Activated CD4-positive, alpha-beta memory T cell treated with anti-CD3 and anti-CD28 coated beads, Interleukin-2, amount 10 ng/mL, durations not matched to agents 7 days and 5 days (primary cell): ENCODE measurements at regions not wholly inside any gene's neighbourhood (a gene's known extent, or its start where the extent isn't known, plus 50 kb on each side); places are given as distances from the start of the nearest gene placed in this dataset.

ENCODE experiments used
- CTCF ChIA-PET: fragments of 350-600 bp; sonication (Branson Sonifier 250); formaldehyde crosslinking; loops from one replicate; lab custom pipeline; 2021; ENCODE audit warnings: antibody characterized with exemption, inconsistent platforms; lab: Charles Lee
- POLR2A ChIA-PET: fragments of 350-600 bp; sonication (Branson Sonifier 250); formaldehyde crosslinking; loops from one replicate; lab custom pipeline; 2021; ENCODE audit warnings: antibody characterized with exemption; lab: Charles Lee
- DNase-seq: peaks from one replicate; pipeline ENCODE4 v3.0.0-alpha.2; 2020
- H3K27ac Mint-ChIP-seq: one replicate; pipeline ENCODE4 v1.8.0; 2021; ENCODE audit warnings: mild to moderate bottlenecking, mixed read lengths
- H3K27me3 Mint-ChIP-seq: one replicate; pipeline ENCODE4 v1.8.0; 2021; ENCODE audit warnings: mixed read lengths
- H3K36me3 Mint-ChIP-seq: one replicate; pipeline ENCODE4 v1.8.0; 2021; ENCODE audit warnings: low read depth, mixed read lengths
- H3K4me1 Mint-ChIP-seq: one replicate; pipeline ENCODE4 v1.8.0; 2021; ENCODE audit warnings: mixed read lengths
- H3K4me3 Mint-ChIP-seq: one replicate; pipeline ENCODE4 v1.8.0; 2021; ENCODE audit warnings: mild to moderate bottlenecking, mixed read lengths
- H3K9me3 Mint-ChIP-seq: one replicate; pipeline ENCODE4 v1.8.0; 2021; ENCODE audit warnings: mixed read lengths

DNA sequence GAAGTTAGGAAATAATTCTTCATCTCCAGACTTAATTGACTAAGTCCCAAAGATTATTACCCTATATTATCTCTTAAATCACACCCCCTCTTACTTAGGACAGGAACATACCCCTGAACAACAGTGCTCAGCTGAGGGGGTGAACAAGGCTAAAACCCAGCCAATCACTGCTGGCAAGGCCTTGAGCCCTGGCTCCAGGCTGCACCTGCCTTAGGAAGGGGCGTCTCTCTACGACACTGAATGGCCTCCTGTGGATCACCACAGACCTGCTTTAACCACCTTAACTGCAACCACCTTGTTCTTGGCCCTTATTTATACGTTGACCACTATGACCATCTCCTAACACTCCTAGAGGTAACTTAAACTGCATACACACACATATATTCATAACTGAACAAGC, 267.4 kb upstream of the THBS1 start:
- DNase-seq: no peak
- Mint-ChIP-seq H3K4me1 (no peaks in the 10 kb centered on the region), H3K9me3 (no peaks in the 10 kb centered on the region), H3K36me3 (no peaks in the 10 kb centered on the region), H3K4me3 (no peak overlapping the region), H3K27ac (no peak overlapping the region), H3K27me3 (peaks cover 15% of the 10 kb centered on the region)
- CTCF ChIA-PET: no interaction called here
- POLR2A ChIA-PET: no interaction called here

DNA sequence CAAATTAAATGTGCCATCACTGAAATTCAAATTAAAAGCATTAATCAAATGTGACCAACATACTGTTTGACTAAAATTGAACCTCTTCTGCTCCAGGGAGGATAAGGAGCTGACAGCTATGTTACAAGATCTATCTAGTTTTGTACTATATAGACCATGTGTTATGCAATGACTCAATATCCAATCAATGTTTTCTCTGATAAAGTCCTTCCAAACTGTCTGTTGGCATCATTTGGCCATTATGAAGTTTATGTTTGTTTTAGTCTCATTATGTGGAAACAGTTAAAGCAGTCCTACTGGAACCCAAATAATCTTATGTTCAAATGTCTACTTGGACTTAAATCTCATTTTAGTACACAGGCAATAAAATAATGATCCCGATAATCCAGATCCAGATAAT, 267.0 kb upstream of the THBS1 start:
- H3K27me3 Mint-ChIP-seq: peaks cover 15% of the 10 kb centered on the region
- no peak for DNase-seq
- POLR2A ChIA-PET: no interaction called here
- H3K9me3 Mint-ChIP-seq: no peaks in the 10 kb centered on the region
- no peaks in the 10 kb centered on the region for H3K4me1 Mint-ChIP-seq
- no peak overlapping the region for H3K4me3 Mint-ChIP-seq
- H3K36me3 Mint-ChIP-seq: no peaks in the 10 kb centered on the region
- no peak overlapping the region for H3K27ac Mint-ChIP-seq
- CTCF ChIA-PET: no interaction called here

DNA sequence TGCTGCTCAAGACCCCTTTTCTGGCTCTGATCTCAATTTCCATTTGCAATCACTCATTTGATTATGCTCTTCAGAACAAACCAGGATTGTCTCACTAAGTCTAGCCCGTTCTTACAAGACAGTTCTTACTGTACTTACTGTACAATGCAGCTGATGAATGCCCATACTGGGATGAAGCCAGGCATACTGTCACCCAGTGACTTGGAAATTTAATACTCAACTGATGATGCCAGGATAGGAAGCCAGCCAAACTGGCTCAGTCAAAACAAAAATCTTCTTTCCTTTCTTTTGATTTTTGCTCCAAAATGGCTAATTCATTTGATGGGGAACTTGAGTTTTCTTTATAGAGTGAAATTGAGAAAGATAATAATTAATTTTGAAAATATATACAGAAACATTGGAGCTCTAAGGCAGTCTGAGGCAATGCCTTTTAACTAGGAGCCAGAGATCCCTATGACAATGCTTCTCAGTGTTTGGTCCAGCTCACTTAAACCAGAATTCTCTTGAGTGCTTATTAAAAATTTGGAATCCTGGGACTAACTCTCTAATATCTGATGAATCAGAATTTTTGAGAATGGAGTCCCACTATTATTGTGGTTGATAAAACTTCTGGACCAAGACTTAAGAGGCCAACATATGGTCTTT, 265.6 kb upstream of the THBS1 start:
- DNase-seq: no peak
- Mint-ChIP-seq H3K9me3 (no peaks in the 10 kb centered on the region), H3K36me3 (no peaks in the 10 kb centered on the region), H3K4me1 (no peaks in the 10 kb centered on the region), H3K27ac (no peak overlapping the region), H3K27me3 (peaks cover 15% of the 10 kb centered on the region), H3K4me3 (no peak overlapping the region)
- ChIA-PET CTCF (interaction anchor here (0.5 kb wide), 1 partner anchor 242 kb away, joined by 3 read pairs; no protein-coding TSS in a partner anchor), POLR2A (no interaction called here)

DNA sequence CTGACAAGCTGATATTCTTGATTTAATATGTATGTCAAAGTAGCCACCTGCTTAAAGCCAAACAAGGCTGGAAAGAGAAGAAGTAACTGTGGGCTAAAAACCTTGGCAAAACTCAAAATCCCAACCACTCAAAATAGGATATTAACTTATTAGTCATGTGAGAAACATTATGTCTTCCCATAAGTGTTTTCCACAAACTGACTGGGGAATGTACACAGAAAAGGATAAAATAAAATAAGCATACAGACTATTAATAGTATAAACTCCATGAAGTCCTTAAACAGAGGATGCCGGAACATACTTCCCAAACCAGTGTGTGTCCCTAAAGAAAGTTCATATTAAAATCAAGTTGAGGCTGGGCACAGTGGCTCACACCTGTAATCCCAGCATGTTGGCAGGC, 263.7 kb upstream of the THBS1 start:
- peaks cover 3% of the 10 kb centered on the region for H3K9me3 Mint-ChIP-seq
- no peak for DNase-seq
- H3K36me3 Mint-ChIP-seq: no peaks in the 10 kb centered on the region
- CTCF ChIA-PET: no interaction called here
- H3K4me3 Mint-ChIP-seq: no peak overlapping the region
- POLR2A ChIA-PET: no interaction called here
- H3K27me3 Mint-ChIP-seq: peaks cover 19% of the 10 kb centered on the region
- H3K27ac Mint-ChIP-seq: no peak overlapping the region
- H3K4me1 Mint-ChIP-seq: no peaks in the 10 kb centered on the region

DNA sequence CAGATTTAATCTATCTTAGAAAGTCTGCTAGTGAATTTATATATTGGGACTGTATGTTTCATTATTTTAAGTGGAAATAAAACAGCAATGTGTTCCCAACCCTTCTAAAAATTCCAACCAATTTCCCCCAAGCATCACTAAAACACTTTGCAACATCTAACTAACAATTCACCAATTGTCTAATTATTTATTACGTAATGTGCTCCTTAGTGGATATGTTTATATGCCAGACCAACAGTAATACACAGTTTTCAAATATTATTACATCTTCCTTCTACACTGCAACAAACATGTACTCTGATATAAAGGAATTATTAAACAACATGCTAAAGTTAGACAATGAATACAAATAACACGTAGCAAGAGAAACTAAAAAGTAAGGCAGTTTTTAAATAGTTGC, 262.6 kb upstream of the THBS1 start:
- CTCF ChIA-PET: no interaction called here

DNA sequence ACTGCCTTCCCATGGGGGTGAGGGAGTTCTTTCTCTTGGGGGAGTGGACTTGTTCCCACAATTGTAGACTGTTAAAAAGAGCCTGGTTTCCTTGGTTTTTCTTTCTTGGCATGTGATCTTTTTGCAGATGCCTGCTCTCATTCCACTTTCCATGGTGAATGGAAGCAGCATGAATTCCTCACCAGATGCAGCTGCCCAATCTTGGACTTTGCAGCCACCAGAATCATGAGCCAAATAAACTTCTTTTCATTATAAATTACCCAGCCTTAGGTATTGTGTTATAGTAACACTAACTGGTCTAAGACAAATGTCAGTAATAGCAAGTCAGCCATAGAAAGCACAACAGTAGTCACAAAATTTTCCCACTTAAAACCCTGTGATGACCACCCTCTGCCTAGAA, 260.5 kb upstream of the THBS1 start:
- no peak for DNase-seq
- CTCF ChIA-PET: no interaction called here
- Mint-ChIP-seq H3K9me3 (peaks cover 3% of the 10 kb centered on the region), H3K27me3 (peaks cover 11% of the 10 kb centered on the region), H3K4me1 (no peaks in the 10 kb centered on the region), H3K36me3 (no peaks in the 10 kb centered on the region), H3K27ac (no peak overlapping the region), H3K4me3 (no peak overlapping the region)
- POLR2A ChIA-PET: no interaction called here

More for the DNA sequence above, 262.6 kb upstream of the THBS1 start:
- Mint-ChIP-seq H3K4me1 (no peaks in the 10 kb centered on the region), H3K9me3 (peaks cover 3% of the 10 kb centered on the region), H3K36me3 (no peaks in the 10 kb centered on the region), H3K27me3 (peaks cover 19% of the 10 kb centered on the region), H3K4me3 (no peak overlapping the region), H3K27ac (no peak overlapping the region)
- DNase-seq: no peak
- POLR2A ChIA-PET: no interaction called here

DNA sequence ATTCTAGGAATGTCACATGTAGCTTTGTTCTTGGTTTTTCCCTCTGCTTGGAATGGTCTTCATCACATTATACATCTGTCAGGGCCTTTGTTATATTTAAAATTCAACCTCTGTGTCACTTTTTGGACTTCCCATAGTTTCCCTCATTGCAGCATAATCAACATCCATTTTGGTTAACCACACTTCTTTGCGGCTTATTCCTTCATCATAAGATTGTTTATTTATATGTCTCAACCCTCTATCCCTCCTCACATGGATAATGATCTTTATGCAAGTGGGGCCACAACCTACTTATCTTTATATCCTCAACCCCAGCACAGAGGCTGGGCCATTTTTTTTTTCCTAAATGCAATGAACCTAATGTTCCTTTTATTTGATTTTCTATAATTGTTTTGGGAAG, 260.0 kb upstream of the THBS1 start:
- Mint-ChIP-seq H3K4me3 (no peak overlapping the region), H3K4me1 (no peaks in the 10 kb centered on the region), H3K27ac (no peak overlapping the region), H3K9me3 (peaks cover 3% of the 10 kb centered on the region), H3K36me3 (no peaks in the 10 kb centered on the region), H3K27me3 (peaks cover 16% of the 10 kb centered on the region)
- DNase-seq: no peak
- CTCF ChIA-PET: no interaction called here
- POLR2A ChIA-PET: no interaction called here

DNA sequence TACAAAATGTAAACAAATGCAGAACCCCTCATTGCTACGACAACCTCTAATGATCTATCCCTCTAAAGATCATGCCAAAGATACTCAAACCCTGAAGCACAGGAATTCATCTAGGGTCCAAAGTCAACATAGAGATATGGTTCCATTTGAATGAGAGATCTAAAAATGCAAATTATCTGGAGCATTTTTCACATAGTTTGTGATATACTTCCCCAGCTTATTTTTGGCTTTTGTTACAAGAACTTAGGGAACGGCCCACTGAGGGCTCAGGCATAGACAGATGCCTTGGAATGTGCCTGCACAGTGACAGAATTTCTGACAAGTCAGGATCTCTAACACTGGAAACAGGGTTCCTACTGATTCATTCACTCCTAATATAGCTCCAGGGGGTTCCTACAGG, 258.9 kb upstream of the THBS1 start:
- Mint-ChIP-seq H3K9me3 (peaks cover 3% of the 10 kb centered on the region), H3K4me3 (no peak overlapping the region), H3K36me3 (no peaks in the 10 kb centered on the region), H3K4me1 (no peaks in the 10 kb centered on the region), H3K27me3 (peaks cover 18% of the 10 kb centered on the region), H3K27ac (no peak overlapping the region)
- DNase-seq: no peak
- ChIA-PET CTCF (no interaction called here), POLR2A (no interaction called here)

DNA sequence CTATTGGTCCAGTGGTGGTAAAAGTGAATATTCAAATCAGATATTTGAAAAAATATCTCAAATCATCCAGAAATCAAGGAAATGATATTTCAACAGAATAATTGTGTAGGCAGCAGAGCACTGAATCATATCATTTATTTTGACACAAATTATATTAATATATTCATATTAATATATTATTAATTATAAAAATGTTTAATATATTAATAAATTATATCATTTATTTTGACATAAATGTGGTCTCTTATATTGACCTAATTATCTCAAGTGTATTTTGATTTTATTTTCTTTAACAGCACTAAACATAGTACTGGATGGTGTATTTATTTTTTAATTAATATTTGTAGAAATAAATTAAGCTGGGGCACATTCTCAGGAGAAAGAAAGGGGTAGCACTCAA, 257.7 kb upstream of the THBS1 start:
- Mint-ChIP-seq H3K4me3 (no peak overlapping the region), H3K36me3 (no peaks in the 10 kb centered on the region), H3K4me1 (no peaks in the 10 kb centered on the region), H3K9me3 (peaks cover 3% of the 10 kb centered on the region), H3K27me3 (peaks cover 21% of the 10 kb centered on the region), H3K27ac (no peak overlapping the region)
- no peak for DNase-seq
- ChIA-PET POLR2A (no interaction called here), CTCF (no interaction called here)

DNA sequence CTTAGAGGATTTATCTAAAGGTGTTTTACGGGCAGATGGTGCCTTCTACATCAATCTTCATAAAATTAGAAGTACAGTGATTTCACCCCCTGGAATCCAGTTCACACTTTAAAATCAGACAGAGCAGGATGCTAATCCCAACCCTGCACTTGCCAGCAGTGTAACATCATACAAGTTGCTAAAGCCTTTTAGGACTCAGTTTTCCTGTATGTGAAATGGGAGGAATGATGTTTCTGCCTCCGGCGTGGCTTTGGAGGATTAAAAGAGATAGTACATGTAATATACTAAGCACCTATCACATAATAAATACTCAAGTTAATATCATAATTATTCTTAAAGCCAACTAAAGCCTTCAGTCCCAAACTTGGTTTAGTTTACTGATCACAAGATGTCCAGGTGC, 257.2 kb upstream of the THBS1 start:
- POLR2A ChIA-PET: no interaction called here
- no peak for DNase-seq
- H3K4me1 Mint-ChIP-seq: no peaks in the 10 kb centered on the region
- H3K4me3 Mint-ChIP-seq: no peak overlapping the region
- H3K36me3 Mint-ChIP-seq: no peaks in the 10 kb centered on the region
- CTCF ChIA-PET: no interaction called here
- H3K9me3 Mint-ChIP-seq: peaks cover 3% of the 10 kb centered on the region
- no peak overlapping the region for H3K27ac Mint-ChIP-seq
- peaks cover 18% of the 10 kb centered on the region for H3K27me3 Mint-ChIP-seq

DNA sequence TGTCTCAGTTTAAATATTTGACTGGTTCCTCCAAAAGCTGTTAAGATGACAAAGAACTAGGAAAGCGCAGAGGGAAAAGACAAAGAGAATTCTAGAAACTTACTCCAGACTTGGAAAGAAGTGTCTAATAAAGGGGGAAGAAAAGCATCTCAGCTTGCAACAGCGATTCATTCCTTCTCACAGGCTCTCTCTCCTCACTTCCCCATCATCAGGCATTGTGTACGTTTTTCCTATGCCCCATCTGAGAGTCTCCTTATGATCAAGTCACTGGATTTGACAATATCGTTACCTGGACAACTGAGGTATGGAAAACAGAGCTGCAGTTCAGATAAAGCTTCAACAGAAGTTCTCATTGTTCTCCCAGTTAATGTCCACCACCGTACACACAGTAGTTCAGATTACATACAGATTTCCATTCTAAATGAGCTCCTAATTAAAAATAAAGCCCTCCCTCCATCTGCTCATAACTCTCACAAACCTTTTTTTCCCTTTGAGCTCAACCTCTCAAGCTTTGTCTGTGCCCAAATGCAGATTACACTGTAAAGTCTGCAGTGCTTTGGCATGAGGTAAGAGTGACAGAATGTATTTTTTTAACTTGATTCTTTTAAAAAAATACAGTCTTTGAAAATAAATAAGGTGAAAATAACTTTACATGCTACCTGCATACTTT, 254.4 kb upstream of the THBS1 start:
- ChIA-PET CTCF (no interaction called here), POLR2A (no interaction called here)
- Mint-ChIP-seq H3K36me3 (no peaks in the 10 kb centered on the region), H3K4me1 (no peaks in the 10 kb centered on the region), H3K9me3 (no peaks in the 10 kb centered on the region), H3K27ac (no peak overlapping the region), H3K27me3 (peaks cover 14% of the 10 kb centered on the region), H3K4me3 (no peak overlapping the region)
- no peak for DNase-seq

DNA sequence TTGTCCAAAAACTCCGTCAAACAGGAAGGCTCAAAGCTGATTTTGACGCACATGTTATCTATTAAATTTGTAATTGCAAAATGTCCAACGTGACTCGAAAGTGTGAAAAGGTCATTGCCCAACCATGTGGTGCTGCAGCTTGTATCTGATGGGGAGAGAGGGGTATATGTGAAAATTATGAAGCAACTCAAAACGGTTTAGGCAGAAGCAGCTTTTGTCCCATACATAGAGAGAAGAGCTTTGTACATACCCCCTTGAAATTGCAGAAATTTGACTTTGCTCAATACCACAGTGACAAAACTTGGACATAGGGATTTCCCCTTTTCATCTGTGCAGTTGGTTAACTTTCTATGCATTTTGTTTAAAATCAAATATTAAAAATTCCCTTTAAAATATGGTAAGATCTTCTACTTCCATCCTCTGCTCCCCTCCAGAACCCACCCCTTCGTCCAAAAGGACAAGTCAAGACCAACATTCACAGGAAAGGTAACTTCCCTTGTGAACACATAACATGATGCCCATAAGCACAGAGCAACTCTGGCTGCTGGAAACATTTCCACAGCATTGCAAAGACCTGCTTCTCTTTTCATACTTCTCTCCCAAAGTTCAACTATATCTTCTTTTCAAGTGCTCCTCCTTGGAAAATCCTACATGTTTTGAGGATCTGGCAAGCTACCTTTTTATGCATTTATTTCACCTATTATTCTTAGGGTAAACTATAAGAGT, 253.7 kb upstream of the THBS1 start:
- POLR2A ChIA-PET: no interaction called here
- H3K4me1 Mint-ChIP-seq: no peaks in the 10 kb centered on the region
- no peak for DNase-seq

DNA sequence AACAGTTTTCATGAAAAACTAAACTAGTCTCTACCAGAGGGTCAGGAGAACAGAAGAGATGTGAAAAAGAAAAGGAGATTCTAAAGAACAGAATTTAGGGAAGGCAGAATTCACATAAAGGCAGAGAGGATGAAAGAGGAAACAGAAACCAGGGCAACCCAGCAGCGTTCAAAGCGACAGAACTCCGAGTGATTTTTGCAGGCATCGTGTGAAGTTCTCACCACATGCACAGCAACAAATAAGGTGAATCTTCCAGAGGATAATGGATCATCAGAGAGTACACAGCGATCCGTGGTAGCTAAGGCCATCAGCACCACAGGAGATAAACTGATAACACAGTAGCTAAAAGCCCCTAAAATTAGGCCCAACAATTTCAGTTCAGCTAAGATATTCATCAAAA, 250.8 kb upstream of the THBS1 start:
- CTCF ChIA-PET: no interaction called here
- H3K36me3 Mint-ChIP-seq: no peaks in the 10 kb centered on the region
- H3K27ac Mint-ChIP-seq: no peak overlapping the region
- POLR2A ChIA-PET: no interaction called here
- no peaks in the 10 kb centered on the region for H3K4me1 Mint-ChIP-seq
- DNase-seq: no peak
- H3K4me3 Mint-ChIP-seq: no peak overlapping the region
- H3K27me3 Mint-ChIP-seq: peaks cover 18% of the 10 kb centered on the region
- H3K9me3 Mint-ChIP-seq: no peaks in the 10 kb centered on the region

More for the DNA sequence above, 253.7 kb upstream of the THBS1 start:
- CTCF ChIA-PET: no interaction called here
- Mint-ChIP-seq H3K9me3 (no peaks in the 10 kb centered on the region), H3K27ac (no peak overlapping the region), H3K36me3 (no peaks in the 10 kb centered on the region), H3K27me3 (peaks cover 16% of the 10 kb centered on the region), H3K4me3 (no peak overlapping the region)
